ENCODE measurements at regions not wholly inside any gene's neighbourhood (a gene's known extent, or its start where the extent isn't known, plus 50 kb on each side); places are given as distances from the start of the nearest gene placed in this dataset.

DNA sequence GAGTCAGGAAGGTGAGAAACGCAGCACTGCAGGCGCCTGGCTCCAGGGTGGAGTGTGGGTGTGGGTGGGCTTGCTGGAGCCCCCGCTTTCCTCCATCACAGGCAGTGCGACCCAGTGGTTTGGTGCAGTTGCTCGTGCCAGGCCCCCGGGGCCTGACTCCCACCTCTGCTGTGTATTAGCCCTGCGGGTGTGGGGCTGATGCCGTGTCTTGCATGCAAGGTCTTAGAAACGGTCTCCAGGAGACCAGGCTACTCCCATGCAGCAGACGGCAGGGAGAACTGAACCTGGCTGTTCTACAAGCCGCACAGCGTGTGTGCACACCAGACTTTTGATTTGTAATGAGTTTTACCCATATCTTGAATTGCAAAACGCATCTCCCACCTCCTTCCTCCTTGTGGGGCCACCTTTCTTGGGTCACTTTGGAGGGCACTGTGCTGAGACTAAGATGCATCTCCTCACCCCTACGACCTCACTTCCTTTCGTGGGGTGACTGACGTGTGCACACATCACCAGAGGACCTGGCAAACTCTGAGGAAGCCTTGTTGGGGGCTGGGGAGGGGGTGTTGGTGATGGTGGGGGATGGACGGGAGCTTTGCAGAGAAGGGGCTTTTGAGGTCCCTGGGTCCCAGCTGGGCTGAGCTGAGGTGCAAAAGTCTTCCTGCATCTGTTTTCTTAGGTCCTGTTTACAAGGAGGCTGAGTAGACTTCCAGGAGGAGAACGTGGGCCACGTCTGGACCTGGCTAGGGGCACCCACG lies 101.8 kb upstream of the TNRC6C start:
- TF ChIP-seq, protein P1, sequence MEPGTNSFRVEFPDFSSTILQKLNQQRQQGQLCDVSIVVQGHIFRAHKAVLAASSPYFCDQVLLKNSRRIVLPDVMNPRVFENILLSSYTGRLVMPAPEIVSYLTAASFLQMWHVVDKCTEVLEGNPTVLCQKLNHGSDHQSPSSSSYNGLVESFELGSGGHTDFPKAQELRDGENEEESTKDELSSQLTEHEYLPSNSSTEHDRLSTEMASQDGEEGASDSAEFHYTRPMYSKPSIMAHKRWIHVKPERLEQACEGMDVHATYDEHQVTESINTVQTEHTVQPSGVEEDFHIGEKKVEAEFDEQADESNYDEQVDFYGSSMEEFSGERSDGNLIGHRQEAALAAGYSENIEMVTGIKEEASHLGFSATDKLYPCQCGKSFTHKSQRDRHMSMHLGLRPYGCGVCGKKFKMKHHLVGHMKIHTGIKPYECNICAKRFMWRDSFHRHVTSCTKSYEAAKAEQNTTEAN (CRISPR knock-in tag; IDR thresholded peaks at IDR 0.05): no peak
- TF ChIP-seq BHLHE40 (IDR thresholded peaks at IDR 0.05; ENCODE audit: low read length) (no peak), MEF2A (IDR thresholded peaks at IDR 0.05; ENCODE audit: control insufficient read depth, low read depth, low read length) (no peak), NRF1 (conservative IDR thresholded peaks at IDR 0.05 in 1 of 2, IDR thresholded peaks at IDR 0.05 in 1 of 2) (no peak), RFX5 (IDR thresholded peaks at IDR 0.05; ENCODE audit: low read depth, low read length) (no peak), CC2D1A (IDR thresholded peaks at IDR 0.05) (no peak), PTBP1 (IDR thresholded peaks at IDR 0.05; ENCODE audit: low read depth, low read length) (no peak), ZFX (CRISPR knock-in tag; IDR thresholded peaks at IDR 0.05) (no peak), ZNF780A (CRISPR knock-in tag; IDR thresholded peaks at IDR 0.05) (no peak), STAG1 (CRISPR knock-in tag; IDR thresholded peaks at IDR 0.05; ENCODE audit: borderline replicate concordance) (no peak)
- TF ChIP-seq, protein P2, sequence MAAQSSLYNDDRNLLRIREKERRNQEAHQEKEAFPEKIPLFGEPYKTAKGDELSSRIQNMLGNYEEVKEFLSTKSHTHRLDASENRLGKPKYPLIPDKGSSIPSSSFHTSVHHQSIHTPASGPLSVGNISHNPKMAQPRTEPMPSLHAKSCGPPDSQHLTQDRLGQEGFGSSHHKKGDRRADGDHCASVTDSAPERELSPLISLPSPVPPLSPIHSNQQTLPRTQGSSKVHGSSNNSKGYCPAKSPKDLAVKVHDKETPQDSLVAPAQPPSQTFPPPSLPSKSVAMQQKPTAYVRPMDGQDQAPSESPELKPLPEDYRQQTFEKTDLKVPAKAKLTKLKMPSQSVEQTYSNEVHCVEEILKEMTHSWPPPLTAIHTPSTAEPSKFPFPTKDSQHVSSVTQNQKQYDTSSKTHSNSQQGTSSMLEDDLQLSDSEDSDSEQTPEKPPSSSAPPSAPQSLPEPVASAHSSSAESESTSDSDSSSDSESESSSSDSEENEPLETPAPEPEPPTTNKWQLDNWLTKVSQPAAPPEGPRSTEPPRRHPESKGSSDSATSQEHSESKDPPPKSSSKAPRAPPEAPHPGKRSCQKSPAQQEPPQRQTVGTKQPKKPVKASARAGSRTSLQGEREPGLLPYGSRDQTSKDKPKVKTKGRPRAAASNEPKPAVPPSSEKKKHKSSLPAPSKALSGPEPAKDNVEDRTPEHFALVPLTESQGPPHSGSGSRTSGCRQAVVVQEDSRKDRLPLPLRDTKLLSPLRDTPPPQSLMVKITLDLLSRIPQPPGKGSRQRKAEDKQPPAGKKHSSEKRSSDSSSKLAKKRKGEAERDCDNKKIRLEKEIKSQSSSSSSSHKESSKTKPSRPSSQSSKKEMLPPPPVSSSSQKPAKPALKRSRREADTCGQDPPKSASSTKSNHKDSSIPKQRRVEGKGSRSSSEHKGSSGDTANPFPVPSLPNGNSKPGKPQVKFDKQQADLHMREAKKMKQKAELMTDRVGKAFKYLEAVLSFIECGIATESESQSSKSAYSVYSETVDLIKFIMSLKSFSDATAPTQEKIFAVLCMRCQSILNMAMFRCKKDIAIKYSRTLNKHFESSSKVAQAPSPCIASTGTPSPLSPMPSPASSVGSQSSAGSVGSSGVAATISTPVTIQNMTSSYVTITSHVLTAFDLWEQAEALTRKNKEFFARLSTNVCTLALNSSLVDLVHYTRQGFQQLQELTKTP (IDR thresholded peaks at IDR 0.05; ENCODE audit: low read depth in 1 of 2, partially characterized antibody in 2 of 2): no peak
